H1 (cell line): ENCODE measurements at regions not wholly inside any gene's neighbourhood (a gene's known extent, or its start where the extent isn't known, plus 50 kb on each side); places are given as distances from the start of the nearest gene placed in this dataset.

ENCODE experiments used
- BACH1 ChIP-seq: IDR thresholded peaks from 2 replicates; pipeline ENCODE4 v1.6.1; 2012; ENCODE audit warnings: low read length, improper control_type of control experiment
- BRCA1 ChIP-seq: IDR thresholded peaks from 2 replicates; pipeline ENCODE4 v1.6.1; 2012; ENCODE audit warnings: low read depth, low read length, improper control_type of control experiment
- TF ChIP-seq, protein P1 (sequence below), 3 experiments: IDR thresholded peaks; 1 replicate in 2 of 3; 2 replicates in 1 of 3; pipeline versions ENCODE4 v1.5.1 to v1.6.1; 2011; ENCODE audit warnings: low read length in 3 of 3, mild to moderate bottlenecking in 3 of 3, inconsistent platforms in 2 of 3, low read depth in 1 of 3, moderate library complexity in 1 of 3; ENCODE audit not compliant: insufficient read depth in 1 of 3; ENCODE audit errors: control extremely low read depth in 1 of 3
- TF ChIP-seq, protein P2 (sequence below): fragments of 300-600 bp; sonication (generic); IDR thresholded peaks from 2 replicates; pipeline ENCODE4 v1.7.1; 2012; ENCODE audit warnings: low read length, moderate library complexity, mild to moderate bottlenecking, inconsistent platforms; ENCODE audit not compliant: insufficient replicate concordance

DNA sequence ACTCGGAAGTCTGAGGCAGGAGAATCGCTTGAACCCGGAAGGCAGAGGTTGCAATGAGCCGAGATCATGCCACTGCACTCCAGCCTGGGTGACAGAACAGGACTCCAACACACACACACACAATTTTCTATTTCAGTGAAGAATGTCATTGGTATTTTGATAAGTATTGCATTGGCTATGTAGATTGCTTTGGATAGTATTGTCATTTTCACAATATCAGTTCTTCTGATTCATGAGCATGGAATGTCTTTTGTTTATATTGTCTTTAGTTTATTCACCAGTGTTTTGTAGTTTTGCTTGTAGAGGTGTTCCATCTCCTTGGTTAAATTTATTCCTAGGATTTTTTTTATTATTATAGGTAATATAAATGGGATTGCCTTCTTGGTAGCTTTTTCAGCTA lies 693.4 kb upstream of the SYT4 start:
- TF ChIP-seq BRCA1 = no peak
- TF ChIP-seq, protein P1, sequence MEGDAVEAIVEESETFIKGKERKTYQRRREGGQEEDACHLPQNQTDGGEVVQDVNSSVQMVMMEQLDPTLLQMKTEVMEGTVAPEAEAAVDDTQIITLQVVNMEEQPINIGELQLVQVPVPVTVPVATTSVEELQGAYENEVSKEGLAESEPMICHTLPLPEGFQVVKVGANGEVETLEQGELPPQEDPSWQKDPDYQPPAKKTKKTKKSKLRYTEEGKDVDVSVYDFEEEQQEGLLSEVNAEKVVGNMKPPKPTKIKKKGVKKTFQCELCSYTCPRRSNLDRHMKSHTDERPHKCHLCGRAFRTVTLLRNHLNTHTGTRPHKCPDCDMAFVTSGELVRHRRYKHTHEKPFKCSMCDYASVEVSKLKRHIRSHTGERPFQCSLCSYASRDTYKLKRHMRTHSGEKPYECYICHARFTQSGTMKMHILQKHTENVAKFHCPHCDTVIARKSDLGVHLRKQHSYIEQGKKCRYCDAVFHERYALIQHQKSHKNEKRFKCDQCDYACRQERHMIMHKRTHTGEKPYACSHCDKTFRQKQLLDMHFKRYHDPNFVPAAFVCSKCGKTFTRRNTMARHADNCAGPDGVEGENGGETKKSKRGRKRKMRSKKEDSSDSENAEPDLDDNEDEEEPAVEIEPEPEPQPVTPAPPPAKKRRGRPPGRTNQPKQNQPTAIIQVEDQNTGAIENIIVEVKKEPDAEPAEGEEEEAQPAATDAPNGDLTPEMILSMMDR (IDR thresholded peaks at IDR 0.05; ENCODE audit: control extremely low read depth in 1 of 3, insufficient read depth in 1 of 3, low read depth in 1 of 3, low read length in 3 of 3) = no peak
- TF ChIP-seq, protein P2, sequence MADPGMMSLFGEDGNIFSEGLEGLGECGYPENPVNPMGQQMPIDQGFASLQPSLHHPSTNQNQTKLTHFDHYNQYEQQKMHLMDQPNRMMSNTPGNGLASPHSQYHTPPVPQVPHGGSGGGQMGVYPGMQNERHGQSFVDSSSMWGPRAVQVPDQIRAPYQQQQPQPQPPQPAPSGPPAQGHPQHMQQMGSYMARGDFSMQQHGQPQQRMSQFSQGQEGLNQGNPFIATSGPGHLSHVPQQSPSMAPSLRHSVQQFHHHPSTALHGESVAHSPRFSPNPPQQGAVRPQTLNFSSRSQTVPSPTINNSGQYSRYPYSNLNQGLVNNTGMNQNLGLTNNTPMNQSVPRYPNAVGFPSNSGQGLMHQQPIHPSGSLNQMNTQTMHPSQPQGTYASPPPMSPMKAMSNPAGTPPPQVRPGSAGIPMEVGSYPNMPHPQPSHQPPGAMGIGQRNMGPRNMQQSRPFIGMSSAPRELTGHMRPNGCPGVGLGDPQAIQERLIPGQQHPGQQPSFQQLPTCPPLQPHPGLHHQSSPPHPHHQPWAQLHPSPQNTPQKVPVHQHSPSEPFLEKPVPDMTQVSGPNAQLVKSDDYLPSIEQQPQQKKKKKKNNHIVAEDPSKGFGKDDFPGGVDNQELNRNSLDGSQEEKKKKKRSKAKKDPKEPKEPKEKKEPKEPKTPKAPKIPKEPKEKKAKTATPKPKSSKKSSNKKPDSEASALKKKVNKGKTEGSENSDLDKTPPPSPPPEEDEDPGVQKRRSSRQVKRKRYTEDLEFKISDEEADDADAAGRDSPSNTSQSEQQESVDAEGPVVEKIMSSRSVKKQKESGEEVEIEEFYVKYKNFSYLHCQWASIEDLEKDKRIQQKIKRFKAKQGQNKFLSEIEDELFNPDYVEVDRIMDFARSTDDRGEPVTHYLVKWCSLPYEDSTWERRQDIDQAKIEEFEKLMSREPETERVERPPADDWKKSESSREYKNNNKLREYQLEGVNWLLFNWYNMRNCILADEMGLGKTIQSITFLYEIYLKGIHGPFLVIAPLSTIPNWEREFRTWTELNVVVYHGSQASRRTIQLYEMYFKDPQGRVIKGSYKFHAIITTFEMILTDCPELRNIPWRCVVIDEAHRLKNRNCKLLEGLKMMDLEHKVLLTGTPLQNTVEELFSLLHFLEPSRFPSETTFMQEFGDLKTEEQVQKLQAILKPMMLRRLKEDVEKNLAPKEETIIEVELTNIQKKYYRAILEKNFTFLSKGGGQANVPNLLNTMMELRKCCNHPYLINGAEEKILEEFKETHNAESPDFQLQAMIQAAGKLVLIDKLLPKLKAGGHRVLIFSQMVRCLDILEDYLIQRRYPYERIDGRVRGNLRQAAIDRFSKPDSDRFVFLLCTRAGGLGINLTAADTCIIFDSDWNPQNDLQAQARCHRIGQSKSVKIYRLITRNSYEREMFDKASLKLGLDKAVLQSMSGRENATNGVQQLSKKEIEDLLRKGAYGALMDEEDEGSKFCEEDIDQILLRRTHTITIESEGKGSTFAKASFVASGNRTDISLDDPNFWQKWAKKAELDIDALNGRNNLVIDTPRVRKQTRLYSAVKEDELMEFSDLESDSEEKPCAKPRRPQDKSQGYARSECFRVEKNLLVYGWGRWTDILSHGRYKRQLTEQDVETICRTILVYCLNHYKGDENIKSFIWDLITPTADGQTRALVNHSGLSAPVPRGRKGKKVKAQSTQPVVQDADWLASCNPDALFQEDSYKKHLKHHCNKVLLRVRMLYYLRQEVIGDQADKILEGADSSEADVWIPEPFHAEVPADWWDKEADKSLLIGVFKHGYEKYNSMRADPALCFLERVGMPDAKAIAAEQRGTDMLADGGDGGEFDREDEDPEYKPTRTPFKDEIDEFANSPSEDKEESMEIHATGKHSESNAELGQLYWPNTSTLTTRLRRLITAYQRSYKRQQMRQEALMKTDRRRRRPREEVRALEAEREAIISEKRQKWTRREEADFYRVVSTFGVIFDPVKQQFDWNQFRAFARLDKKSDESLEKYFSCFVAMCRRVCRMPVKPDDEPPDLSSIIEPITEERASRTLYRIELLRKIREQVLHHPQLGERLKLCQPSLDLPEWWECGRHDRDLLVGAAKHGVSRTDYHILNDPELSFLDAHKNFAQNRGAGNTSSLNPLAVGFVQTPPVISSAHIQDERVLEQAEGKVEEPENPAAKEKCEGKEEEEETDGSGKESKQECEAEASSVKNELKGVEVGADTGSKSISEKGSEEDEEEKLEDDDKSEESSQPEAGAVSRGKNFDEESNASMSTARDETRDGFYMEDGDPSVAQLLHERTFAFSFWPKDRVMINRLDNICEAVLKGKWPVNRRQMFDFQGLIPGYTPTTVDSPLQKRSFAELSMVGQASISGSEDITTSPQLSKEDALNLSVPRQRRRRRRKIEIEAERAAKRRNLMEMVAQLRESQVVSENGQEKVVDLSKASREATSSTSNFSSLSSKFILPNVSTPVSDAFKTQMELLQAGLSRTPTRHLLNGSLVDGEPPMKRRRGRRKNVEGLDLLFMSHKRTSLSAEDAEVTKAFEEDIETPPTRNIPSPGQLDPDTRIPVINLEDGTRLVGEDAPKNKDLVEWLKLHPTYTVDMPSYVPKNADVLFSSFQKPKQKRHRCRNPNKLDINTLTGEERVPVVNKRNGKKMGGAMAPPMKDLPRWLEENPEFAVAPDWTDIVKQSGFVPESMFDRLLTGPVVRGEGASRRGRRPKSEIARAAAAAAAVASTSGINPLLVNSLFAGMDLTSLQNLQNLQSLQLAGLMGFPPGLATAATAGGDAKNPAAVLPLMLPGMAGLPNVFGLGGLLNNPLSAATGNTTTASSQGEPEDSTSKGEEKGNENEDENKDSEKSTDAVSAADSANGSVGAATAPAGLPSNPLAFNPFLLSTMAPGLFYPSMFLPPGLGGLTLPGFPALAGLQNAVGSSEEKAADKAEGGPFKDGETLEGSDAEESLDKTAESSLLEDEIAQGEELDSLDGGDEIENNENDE = no peak
- no peak for TF ChIP-seq BACH1
